Body of pancreas (tissue), 4 donors: ENCODE measurements at regions not wholly inside any gene's neighbourhood (a gene's known extent, or its start where the extent isn't known, plus 50 kb on each side); places are given as distances from the start of the nearest gene placed in this dataset.

Experiments
- ATAC-seq: fragments of 150-250 bp; one replicate; pipeline ENCODE4 v1.9.1; 2016
- DNase-seq, 4 donors: peaks; one replicate each; pipeline ENCODE4 v3.0.0-alpha.2; 2019
- H3K27ac ChIP-seq, 4 donors: fragments of 200-600 bp; sonication (generic); 1 replicate in 3 of 4; 2 replicates in 1 of 4; pipeline versions ENCODE4 v1.5.1 to v1.6.1; 2016 to 2019; ENCODE audit warnings: mild to moderate bottlenecking in 1 of 4, mixed read lengths in 1 of 4, moderate library complexity in 1 of 4
- H3K27me3 ChIP-seq, 2 donors: fragments of 200-600 bp; sonication (generic); one replicate each; pipeline ENCODE4 v1.6.0; 2016; ENCODE audit warnings: mild to moderate bottlenecking in 1 of 2
- H3K36me3 ChIP-seq, 2 donors: fragments of 200-600 bp; sonication (generic); replicated peaks in 1 of 2; 2 replicates each; pipeline ENCODE4 v1.5.1; 2016; ENCODE audit warnings: low read depth in 2 of 2; ENCODE audit not compliant: insufficient read depth in 1 of 2
- H3K4me1 ChIP-seq: fragments of 200-600 bp; sonication (generic); one replicate; pipeline ENCODE4 v1.6.0; 2016
- H3K4me3 ChIP-seq, 2 donors: fragments of 200-600 bp; sonication (generic); 1 replicate in 1 of 2; 2 replicates in 1 of 2; pipeline ENCODE4 v1.5.1; 2016 to 2019
- H3K9me3 ChIP-seq, 3 donors: fragments of 200-600 bp; sonication (generic); 1 replicate in 2 of 3; 2 replicates in 1 of 3; pipeline ENCODE4 v1.5.1; 2016
- CTCF ChIP-seq, 7 experiments: fragments of 450-650 bp in 4 of 7; fragments of 200-600 bp in 3 of 7; sonication (generic) in 3 of 7; IDR thresholded peaks; one replicate each; pipeline ENCODE4 v1.5.1; 2016 to 2019; ENCODE audit warnings: antibody characterized with exemption in 7 of 7
- POLR2A ChIP-seq, 3 donors: fragments of 450-650 bp; IDR thresholded peaks; one replicate each; pipeline ENCODE4 v1.6.1; 2016; ENCODE audit warnings: antibody characterized with exemption in 3 of 3, mild to moderate bottlenecking in 2 of 3
- WGBS, 2 donors: methylation state at CpG; one replicate each; pipeline ENCODE4 v1.1.5; 2017; 5-methylcytosine and 5-hydroxymethylcytosine counted together
- intact Hi-C: fragments of 100-400 bp; cut with DNase I; formaldehyde crosslinking; loops from one replicate; pipeline ENCODE4 v1.15.1; 2023

DNA sequence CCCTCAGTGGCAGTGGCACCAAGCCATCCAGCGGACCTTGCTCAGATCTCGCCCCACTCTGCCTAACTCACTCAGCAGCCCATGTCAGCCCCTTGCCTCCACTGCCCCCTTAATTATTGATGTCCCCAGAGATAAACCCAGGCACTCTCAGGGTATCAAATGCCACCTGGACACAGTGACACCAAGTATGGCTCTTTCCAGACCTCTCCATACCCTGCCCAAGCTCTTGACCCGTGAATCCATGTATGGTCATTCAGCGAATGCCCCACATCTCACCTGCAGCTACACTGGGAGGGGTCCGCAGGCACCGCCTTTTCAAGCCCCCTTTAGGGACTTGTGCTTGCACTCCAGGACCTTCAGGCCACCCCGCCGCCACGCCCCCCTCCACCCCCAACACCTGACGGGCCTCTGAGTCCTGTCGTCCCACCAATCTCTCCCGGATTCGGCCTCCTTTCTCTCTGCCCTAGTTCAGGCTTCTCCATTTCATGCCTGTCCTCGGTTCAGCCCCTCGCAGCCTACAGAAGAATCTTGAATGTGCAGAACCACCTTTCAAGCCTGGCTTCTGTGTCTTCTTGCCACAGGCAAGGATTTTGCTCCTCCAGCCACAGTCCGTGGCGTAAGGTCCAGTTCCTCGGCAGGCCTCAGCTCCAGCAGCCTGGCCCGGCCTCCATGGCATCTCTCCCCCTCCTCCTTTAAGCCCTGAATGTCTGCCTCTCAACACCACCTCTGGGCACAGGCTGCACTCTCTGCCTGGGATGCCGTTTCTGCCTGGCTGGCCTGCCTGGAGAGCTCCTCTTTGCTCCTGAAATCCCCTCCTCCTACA lies 54.1 kb upstream of the ODC1 start:
- ATAC-seq = no peak
- Histone ChIP-seq H3K4me1 (no peaks in the 10 kb centered on the region), H3K36me3 (no peaks in the 10 kb centered on the region), H3K27me3 (no peaks in the 10 kb centered on the region), H3K4me3 (no peak overlapping the region), H3K9me3 (no peaks in the 10 kb centered on the region), H3K27ac (no peak overlapping the region)
- DNase-seq = no peak
- intact Hi-C loops = no loop called here
- 85 to 89% methylated on average over 20 of the region's 20 CpGs for WGBS, 2 donors
- TF ChIP-seq POLR2A (IDR thresholded peaks at IDR 0.05) (no peak), CTCF (IDR thresholded peaks at IDR 0.05) (no peak)

DNA sequence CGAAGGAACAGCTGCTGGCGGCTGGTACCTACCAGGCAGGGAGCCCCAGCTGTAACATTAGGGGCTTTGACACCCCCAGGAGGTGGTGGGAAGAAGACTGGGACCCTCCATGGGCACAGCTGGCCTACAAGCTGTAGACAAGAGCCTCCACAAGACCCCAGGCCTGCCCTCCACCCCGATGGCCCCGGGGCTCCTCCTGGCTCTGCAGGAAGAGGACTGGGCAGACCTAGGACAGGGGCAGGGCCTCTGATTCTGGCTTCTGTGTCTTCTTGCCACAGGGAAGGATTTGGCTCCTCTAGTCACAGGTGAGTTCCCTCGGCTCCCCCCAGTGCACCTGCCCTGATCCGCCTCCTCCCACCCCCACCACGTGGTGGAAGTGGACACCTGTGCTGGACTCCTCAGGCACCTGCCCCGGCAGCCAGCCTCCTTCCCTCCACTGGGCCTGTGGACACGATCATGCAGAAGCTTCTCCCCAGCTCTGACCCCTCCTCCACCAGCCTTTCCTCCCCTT lies 53.4 kb upstream of the ODC1 start:
- H3K27ac ChIP-seq = no peak overlapping the region
- ATAC-seq = no peak
- H3K27me3 ChIP-seq = no peaks in the 10 kb centered on the region
- no peaks in the 10 kb centered on the region for H3K4me1 ChIP-seq
- intact Hi-C loops = no loop called here
- DNase-seq = no peak
- H3K36me3 ChIP-seq = no peaks in the 10 kb centered on the region
- TF ChIP-seq POLR2A (IDR thresholded peaks at IDR 0.05) (no peak), CTCF (IDR thresholded peaks at IDR 0.05) (no peak)
- H3K9me3 ChIP-seq = no peaks in the 10 kb centered on the region
- H3K4me3 ChIP-seq = no peak overlapping the region
- 68 to 74% methylated on average over 7 to 9 of the region's 9 CpGs for WGBS, 2 donors

- Histone ChIP-seq H3K9me3 (no peaks in the 10 kb centered on the region), H3K4me3 (no peak overlapping the region), H3K4me1 (no peaks in the 10 kb centered on the region), H3K36me3 (no peaks in the 10 kb centered on the region), H3K27ac (no peak overlapping the region), H3K27me3 (no peaks in the 10 kb centered on the region)
- DNase-seq (no peak), ATAC-seq (no peak)
- TF ChIP-seq POLR2A (IDR thresholded peaks at IDR 0.05) (no peak), CTCF (IDR thresholded peaks at IDR 0.05) (no peak)
- WGBS, 2 donors = 64 to 71% methylated on average over 21 to 22 of the region's 22 CpGs
- intact Hi-C loops = no loop called here
Observed at GRCh38 chr2:10500601-10501361, 52.7 kb upstream of the ODC1 start.

DNA sequence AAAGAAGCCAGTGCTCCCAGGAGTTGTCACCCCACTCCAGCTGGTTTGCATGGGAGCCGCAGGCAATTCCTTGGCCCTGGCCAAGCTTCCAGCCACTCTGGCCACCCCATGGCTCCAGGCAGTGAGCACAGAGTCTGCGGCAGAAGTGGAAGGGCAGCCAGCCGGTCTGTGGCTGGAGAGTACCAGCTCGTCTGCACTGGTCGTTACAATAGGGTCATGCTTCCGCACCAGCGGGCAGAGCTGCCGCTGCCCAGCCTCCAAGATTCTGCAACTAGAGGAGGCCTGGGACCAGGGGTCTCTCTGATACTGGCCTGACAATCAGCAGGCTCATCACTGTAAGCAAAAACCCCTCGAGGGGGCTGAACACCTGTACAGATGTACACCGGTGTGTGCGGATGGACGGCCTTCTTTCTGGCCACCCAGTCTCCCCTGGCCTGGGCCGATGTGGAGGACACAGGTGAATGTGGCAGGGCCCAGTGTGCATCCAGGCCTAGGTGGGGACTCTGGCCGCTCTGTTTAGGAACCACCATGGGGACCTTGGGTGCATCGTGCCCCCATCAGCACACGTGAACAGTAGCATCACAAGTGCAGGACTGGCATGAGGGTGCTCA lies 51.9 kb upstream of the ODC1 start:
- Histone ChIP-seq H3K27me3 (no peaks in the 10 kb centered on the region), H3K36me3 (no peaks in the 10 kb centered on the region), H3K27ac (no peak overlapping the region), H3K4me3 (no peak overlapping the region), H3K4me1 (no peaks in the 10 kb centered on the region), H3K9me3 (no peaks in the 10 kb centered on the region)
- WGBS, 2 donors = 83 to 91% methylated on average over 13 to 16 of the region's 16 CpGs
- intact Hi-C loops = no loop called here
- no peak for DNase-seq
- ATAC-seq = no peak
- no peak for TF ChIP-seq CTCF (IDR thresholded peaks at IDR 0.05)
- TF ChIP-seq POLR2A (IDR thresholded peaks at IDR 0.05) = no peak
